Choroid plexus epithelial cell (primary cell): ENCODE measurements at regions not wholly inside any gene's neighbourhood (a gene's known extent, or its start where the extent isn't known, plus 50 kb on each side); places are given as distances from the start of the nearest gene placed in this dataset.

Experiments used
- DNase-seq: peaks from one replicate; pipeline ENCODE4 v3.0.0-alpha.2; 2010; ENCODE audit warnings: low read depth
- H3K4me3 ChIP-seq: 2 replicates; pipeline ENCODE4 v1.5.1; 2011; ENCODE audit warnings: low read depth, mild to moderate bottlenecking, control low read depth, low read length, moderate library complexity
- TF ChIP-seq, protein P1 (sequence below): conservative IDR thresholded peaks from 2 replicates; pipeline ENCODE4 v1.5.1; 2011; ENCODE audit warnings: low read depth, mild to moderate bottlenecking, control low read depth, inconsistent platforms, low read length, moderate library complexity

- no peak overlapping the region for H3K4me3 ChIP-seq
- no peak for DNase-seq
- TF ChIP-seq, protein P1, sequence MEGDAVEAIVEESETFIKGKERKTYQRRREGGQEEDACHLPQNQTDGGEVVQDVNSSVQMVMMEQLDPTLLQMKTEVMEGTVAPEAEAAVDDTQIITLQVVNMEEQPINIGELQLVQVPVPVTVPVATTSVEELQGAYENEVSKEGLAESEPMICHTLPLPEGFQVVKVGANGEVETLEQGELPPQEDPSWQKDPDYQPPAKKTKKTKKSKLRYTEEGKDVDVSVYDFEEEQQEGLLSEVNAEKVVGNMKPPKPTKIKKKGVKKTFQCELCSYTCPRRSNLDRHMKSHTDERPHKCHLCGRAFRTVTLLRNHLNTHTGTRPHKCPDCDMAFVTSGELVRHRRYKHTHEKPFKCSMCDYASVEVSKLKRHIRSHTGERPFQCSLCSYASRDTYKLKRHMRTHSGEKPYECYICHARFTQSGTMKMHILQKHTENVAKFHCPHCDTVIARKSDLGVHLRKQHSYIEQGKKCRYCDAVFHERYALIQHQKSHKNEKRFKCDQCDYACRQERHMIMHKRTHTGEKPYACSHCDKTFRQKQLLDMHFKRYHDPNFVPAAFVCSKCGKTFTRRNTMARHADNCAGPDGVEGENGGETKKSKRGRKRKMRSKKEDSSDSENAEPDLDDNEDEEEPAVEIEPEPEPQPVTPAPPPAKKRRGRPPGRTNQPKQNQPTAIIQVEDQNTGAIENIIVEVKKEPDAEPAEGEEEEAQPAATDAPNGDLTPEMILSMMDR = no peak
Measured at GRCh38 chr4:155570661-155571060, 96.0 kb upstream of the GUCY1A1 start.

DNA sequence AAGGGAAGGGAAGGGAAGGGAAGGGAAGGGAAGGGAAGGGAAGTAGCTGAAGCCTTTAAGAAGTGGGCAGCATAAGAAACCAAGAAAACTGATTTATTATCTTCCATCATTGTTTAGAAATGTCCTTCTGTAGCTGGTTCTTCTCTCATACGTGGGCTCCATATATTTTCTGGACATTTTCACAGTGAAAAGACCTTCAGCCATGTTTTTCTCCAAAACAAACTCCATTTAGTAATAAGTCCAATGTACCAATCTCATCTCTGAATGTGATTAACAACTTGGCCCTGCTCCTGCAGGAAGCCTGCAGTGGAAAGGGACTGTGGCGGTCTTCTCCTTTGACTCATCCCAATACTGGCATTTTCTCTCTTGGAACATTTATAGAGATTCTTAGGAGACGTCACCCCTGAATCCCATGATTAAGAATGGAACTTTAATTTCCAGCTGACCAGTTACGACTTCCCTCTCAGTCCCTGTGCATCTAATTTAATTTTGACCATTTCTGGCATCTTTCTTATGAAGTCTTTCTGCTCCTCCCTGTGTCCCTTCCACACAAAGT is 96.6 kb upstream of the GUCY1A1 start:
- DNase-seq = no peak
- no peak overlapping the region for H3K4me3 ChIP-seq
- TF ChIP-seq, protein P1 = no peak

DNA sequence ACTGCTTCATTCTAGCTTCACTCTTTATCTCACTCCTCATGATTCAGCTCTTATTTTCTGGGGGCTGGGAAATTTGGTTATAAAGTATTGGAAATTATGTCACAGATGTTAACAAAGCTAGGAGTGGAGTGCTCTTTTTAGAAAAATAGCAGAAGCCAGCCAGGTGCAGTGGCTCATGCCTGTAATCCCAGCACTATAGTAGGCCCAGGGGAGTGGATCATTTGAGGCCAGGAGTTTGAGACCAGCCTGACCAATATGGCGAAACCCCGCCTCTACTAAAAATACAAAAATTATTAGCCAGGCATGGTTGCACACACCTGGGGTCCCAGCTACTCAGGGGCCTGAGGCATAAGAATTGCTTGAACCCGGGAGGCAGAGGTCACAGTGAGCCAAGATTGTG is 97.2 kb upstream of the GUCY1A1 start:
- no peak for DNase-seq
- no peak overlapping the region for H3K4me3 ChIP-seq
- TF ChIP-seq, protein P1 = no peak

- DNase-seq = no peak
- TF ChIP-seq, protein P1 = no peak
Measured at GRCh38 chr4:155568641-155569220, 97.9 kb upstream of the GUCY1A1 start.

DNA sequence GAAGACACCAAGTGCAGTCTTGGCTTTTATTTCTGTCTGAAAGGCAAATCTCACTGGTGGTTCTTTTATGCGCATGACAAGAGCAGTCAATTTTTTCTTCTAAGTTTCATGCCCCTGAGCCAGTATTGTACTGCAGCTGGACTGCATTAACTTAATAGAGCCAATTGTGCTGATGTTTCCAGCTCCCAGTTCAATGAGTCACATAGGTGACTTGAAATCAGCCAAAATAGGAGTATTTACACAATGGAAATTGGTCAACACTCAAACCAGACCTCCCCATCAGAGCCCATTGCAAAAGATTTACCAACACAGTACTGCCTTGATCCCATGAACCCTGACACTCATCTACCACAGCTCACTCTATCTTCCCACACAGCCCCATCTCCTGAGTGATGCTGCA is 100.3 kb upstream of the GUCY1A1 start:
- TF ChIP-seq, protein P1 = no peak
- no peak for DNase-seq
- H3K4me3 ChIP-seq = no peak overlapping the region

More at GRCh38 chr4:155568641-155569220, 97.9 kb upstream of the GUCY1A1 start:
- no peak overlapping the region for H3K4me3 ChIP-seq

GRCh38 chr4:155565776-155566175 is 100.9 kb upstream of the GUCY1A1 start:
- TF ChIP-seq, protein P1 = no peak
- no peak overlapping the region for H3K4me3 ChIP-seq
- no peak for DNase-seq

GRCh38 chr4:155565330-155565729 is 101.3 kb upstream of the GUCY1A1 start:
- no peak for DNase-seq
- TF ChIP-seq, protein P1 = no peak
- no peak overlapping the region for H3K4me3 ChIP-seq
